ENCODE measurements at regions not wholly inside any gene's neighbourhood (a gene's known extent, or its start where the extent isn't known, plus 50 kb on each side); places are given as distances from the start of the nearest gene placed in this dataset.

DNA sequence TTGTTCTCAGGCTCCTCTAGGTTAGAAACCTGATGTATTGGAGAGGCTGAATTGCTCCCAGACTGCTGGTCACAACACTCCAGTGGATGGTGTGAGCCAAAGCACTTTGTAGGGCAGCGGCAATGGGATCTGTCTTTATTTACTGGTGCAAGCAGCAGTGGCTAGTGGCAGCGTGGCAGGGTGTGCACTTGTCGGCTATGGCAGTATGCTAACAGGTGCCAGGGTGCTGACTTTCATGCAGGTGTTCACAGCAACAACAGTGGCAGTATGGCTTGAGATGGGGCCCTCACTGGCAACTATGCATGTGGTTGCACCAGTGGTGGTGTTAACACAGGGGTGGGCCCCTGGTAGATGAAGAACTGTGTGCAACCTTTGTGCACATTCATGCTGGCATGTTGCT, 347.8 kb downstream of the DSC3 start:
- TF ChIP-seq CTCF (IDR thresholded peaks at IDR 0.05): no peak
- TF ChIP-seq POLR2A (IDR thresholded peaks at IDR 0.05): no peak
